NCI-H748 (cell line): ENCODE measurements at regions not wholly inside any gene's neighbourhood (a gene's known extent, or its start where the extent isn't known, plus 50 kb on each side); places are given as distances from the start of the nearest gene placed in this dataset.
"Not testable (repeated sequence)": the region's sequence is repeated elsewhere in the genome, so short reads cannot be mapped to it uniquely, and the experiment has no call there.

Experiments
- DNase-seq: peaks from one replicate; lab custom pipeline; 2025; ENCODE audit not compliant: unreplicated experiment; lab: John Stamatoyannopoulos, UW

DNA sequence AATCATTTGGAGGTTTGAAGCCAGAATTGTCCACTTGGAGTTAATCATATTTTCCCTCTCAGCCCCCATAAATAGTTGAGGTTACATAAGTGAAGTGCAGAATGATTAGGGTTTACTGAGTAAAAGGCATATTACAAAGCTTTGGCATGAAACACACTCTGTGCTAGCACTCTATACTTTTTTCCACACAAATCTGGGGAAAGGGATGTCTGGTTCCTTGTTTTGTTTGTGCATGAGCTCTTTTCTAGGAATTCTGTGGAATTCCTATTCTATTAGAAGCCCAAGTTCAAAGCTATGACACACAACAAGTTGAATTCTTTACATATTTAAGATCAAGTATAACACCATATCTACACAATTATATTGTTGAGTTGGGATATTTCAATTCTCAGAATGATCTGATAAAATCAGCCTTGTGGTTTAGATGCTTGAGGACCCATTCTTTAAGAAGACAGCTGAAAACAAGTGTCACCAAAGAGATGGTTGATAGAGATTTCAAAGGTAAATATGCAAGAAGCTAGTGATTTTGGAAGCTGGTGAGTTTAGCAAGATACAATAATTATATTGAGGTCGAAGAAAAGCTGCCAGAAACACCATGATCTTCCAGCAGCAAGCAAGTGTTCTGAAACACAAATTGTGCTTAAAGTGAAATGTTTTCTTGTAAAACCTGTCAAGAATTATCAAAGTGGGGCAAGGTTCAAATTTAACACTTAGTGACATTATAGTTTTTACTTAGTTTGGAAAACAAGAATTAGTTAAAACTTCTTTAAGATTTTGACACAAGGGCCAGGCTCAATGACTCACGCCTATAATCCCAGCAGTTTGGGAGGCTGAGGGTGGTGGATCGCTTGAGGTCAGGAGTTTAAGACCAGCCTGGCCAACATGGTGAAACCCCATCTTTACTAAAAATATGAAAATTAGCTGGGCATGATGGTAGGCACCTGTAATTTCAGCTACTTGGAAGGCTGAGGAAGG is 122.6 kb downstream of the INHBA start:
- DNase-seq = no peak

DNA sequence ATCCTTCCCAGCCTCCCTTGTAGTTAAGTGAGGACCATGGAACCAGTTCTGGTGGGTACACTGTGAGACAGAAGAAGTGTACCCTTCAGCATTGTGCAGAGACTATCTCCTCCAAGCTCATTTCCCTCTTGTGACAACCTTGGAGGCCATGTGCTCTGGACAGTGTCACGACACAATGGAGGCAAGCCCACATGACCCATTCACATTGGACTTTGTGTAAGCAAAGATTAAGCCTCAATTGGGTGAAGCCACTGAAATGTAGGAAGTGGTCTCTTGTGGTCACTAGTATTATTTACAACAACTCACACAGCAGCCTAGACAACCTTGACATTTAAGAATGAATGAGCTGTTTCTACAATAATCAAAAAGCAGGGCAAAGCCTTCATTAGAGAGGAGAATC is 124.2 kb downstream of the INHBA start:
- no peak for DNase-seq

DNA sequence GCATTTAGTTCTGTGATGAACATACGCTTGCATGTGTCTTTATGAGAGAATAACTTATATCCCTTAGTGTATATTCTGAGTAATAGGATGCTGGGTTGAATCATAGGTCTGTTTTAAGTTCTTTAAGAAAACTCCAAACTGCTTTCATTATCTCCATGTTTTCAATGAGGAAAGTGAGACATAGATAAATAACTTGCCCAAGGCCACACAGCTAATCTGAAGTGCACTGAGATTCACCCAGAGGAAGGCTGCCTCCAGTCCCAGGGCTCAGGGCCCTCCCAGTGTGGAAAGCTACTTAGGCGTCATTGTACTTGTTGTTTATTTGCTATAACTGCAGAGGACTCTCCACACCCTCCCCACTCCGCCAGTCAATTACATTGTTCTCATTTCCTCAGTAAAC is 126.7 kb downstream of the INHBA start:
- no peak for DNase-seq

DNA sequence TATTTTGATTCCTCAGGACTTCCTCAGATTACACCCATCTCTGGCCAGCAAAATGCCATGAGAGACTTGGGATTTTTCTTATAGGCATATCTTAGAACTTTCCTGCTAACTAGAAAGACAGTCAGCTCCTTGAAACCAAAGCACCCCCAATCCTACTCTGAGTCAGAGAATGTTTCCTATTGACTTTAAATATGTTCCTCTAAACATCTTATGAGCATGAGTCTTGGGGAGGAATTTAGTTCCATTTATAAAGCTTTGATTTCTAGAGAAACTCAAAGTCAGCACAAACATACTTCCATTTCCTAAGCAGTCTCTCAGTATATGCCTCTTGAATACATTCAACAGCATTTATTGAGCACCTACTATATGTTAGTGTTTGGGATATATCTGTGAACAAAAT is 128.5 kb downstream of the INHBA start:
- DNase-seq = no peak

DNA sequence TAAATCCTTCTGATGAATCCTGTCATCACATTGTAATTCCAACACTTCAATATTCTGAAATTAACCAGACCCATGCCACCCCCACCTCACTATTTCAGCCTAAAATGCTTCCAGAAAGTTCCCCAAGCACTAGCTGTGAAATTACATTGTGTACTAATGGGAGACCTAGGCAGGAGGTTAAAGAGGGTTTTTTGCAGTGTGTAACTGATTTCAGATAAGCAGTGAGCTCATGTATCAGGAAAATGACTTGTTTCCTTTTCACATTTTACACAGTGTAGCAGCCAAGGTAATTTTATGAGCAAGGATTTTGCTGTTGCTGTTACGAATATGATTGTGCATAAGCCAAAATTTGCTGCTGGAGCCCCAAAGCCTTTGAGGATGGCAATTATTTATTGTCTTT is 129.0 kb downstream of the INHBA start:
- DNase-seq = no peak

DNA sequence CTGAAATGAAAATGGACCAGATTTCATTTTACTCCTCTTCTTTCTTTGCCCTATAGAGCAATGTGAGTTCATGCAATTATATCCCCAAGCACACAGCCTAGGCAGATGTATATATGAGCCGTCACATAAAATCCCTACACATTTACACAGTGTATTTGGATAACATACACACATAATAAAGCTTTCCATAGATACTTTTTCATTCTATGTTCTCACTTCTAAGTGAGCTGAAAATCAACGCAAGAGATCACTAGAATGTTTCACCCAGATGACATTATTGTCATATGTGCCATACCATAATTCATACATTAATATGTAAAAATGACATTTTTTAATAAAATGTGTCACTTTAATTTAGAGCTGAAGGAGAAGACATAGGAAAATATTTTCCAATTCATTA is 129.4 kb downstream of the INHBA start:
- no peak for DNase-seq

DNA sequence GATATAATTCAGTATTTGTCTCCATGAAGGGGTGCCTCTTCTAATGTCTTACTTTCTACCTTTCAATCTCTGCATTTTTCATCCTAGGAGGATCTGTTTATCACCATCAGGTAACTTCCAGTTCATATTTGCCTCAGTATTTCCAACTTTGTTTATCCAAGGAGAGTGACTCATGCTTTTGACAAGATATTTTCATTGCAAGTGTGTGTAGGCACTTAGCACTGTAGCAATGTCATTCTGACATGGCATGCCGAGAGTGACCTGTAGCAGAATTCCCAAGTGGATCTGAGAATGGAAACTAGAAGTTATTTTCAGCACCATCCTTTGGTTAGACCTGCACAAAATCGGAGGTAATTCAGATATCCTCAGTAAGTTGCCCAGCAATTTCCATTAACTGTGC is 129.9 kb downstream of the INHBA start:
- no peak for DNase-seq

DNA sequence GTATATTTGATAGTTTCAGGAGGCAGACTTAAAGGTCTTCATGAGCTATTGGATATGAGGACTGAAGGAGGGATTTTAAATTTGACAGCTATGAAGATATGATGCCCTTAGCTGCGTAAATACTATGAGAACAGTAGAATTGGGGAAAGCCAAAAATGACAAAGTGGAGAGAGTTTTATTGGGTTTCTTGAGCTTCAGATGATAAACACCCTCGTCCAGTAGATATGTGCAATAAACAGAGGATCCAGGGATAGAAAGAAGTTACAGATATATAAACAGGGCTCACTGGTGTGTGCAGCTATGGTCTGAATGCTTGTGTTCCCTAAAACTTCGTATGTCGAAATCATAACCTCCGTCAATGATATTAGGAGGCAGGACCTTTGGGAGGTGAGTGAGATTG is 131.3 kb downstream of the INHBA start:
- no peak for DNase-seq

DNA sequence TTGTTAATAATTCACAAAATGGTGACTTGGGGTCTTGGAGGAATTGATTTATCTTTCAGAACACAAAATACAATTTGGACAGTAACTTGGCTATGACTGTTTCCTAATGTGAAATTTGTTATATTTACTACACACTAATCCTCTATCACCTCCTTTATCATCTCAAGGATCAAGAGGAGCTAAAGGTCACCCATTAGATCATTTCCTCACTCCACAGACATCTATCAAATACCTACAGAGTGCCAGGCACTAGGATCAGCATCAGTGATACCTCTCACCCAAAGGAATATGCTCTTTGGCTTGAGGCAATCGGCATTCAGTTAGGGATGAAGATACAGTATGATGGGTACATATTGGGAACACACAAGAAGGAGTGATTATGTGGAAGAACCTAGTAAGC is 132.1 kb downstream of the INHBA start:
- no peak for DNase-seq

DNA sequence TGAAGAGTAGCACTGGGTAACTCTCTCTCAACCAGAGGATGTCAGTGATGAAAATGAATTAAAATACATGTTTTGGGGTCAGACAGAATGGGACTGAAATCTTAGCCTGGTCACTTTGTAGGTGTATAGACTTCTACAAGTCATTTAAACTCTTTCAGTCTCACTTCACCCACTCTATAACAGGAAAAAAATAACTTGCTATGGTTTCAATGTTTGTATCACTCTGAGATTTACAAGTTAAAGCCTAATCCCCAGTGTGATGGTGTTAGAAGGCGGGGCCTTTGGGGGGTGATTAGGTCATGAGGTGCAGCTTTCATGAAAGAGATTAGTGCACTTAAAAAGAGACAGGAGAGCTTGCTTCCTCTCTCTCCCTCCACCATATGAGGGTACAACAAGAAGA is 134.8 kb downstream of the INHBA start:
- no peak for DNase-seq

DNA sequence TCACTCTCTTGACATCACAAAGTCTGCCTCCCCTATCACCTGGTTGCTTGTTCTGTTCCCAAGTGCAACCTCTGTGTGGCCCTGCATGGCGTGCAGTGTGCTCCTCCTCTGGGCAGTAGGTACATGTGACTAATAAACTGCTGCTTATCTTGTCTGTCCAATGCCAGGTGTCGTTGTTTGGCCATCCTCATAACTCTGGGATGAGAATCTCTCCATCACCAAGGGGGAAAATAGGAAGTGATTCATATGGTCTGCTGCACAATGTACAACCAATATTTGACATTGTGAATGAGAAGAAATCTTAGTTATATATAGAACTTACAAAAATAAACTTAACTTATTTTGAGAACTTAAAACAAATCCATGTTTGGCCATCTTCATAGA is 135.2 kb downstream of the INHBA start:
- DNase-seq = no peak

DNA sequence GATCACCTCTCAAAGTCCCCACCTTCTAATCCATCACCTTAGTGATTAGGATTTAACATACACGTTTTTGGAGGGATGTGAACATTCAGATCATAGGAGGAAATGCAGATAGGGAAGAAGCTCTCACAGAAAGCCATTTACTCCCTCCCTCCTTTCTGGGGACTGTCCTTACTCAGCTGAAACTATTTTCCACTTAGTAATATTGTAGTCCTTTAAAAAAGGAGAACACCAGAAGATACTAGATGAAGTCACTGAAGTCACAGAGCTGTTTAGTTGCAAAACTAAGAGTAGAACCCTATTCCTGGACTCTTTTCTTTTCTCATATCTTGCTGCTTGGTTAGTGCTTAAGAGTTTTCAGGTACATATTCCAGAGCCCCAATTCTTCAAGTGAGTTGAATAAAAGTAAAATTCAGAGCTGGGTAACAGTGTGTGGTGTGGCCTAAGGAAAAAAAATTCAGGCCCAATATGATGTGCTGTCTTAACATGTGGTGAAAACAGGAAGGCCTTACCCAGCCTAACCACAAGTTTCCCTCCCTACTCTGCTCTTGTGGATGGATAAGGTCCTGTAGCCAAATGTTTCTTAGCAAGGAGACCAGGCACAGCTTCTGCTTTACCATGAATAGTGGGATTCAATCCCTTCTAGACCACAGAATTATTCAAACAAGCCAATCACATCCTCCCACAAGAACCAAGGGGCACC is 135.7 kb downstream of the INHBA start:
- DNase-seq = no peak

DNA sequence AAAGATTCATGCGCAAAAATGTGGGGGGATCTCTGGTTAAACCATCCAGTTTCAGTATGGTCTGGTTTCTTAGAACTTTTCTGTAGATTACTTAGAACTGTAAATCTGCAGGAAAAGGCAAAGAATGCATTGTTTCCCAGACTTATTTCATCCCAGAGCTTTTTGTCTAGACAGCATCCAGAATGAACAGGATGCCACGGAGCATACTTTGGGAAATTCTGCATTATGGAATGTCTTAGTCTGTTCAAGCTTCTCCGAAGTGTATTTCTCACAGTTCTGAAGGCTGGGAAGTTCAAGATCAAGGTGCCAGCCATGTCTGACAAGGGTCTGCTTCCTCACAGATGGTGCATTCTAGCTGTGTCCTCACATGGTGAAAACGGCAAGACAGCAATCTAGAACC is 136.3 kb downstream of the INHBA start:
- DNase-seq = no peak

DNA sequence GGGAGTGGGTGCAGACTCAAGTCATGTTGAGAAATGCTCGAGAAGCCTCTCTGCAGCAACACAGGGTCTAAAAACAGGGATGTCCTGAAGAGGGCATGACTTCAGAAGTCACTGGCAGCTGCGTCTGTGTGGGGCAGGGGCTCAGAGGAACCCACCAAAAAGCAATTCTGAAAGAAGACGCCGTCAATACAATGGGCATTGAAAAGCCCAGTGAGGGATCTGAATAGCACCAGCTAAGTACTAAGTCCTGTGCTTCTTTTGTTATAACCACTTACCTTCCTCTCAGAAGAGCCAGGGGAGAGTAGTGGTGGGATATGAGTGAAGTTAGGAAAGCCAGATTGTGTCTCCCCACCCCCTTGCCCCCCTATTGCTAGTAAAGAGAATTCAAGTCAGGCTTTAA is 137.2 kb downstream of the INHBA start:
- no peak for DNase-seq

DNA sequence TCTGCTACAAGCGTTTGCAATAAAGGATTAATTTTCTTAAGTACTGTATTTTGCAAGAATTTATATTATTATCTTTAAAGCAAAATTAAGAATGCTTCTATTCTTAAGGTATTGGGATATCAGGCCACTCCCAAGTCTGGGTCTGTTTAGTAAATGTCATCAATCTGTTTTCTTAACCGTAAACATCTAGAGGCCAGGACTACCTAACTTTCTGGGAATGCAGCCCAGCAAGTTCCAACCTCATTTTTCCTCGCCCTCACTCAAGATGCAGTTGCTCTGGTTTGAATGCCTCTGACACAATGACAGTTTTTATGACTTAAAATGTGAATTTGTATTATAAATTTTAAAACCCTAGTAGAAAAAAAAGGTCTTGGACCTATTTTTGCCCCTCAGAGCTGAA is 143.5 kb downstream of the INHBA start:
- no peak for DNase-seq

DNA sequence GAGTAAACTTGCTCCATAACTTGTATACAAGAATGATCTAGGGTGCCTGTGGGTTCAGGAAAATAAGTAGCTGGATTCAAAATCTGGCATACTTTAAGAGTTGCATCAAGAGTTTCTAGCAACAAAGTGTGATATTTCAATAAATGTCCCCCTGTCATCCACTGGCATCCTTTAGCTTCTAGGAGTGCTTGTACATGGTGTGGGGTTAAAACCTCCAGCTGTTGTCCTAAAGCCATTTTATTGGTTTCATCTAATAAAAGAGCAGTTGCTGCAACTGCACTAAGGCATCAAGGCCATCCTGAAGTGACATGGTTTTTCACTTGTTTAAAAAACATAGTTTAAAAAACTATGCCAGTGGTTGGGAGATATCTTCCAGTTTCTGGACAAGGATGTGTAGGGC is 148.4 kb downstream of the INHBA start:
- no peak for DNase-seq

DNA sequence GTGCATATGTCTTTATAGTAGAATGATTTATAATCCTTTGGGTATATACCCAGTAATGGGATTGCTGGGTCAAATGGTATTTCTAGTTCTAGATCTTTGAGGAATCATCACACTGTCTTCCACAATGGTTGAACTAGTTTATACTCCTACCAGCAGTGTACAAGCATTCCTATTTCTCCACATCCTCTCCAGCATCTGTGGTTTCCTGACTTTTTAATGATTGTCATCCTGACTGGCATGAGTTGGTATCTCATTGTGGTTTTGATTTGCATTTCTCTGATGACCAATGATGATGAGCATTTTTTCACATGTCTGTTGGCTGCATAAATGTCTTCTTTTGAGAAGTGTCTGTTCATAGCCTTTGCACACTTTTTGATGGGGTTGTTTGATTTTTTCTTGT is 152.8 kb downstream of the INHBA start:
- DNase-seq = not testable (repeated sequence)

DNA sequence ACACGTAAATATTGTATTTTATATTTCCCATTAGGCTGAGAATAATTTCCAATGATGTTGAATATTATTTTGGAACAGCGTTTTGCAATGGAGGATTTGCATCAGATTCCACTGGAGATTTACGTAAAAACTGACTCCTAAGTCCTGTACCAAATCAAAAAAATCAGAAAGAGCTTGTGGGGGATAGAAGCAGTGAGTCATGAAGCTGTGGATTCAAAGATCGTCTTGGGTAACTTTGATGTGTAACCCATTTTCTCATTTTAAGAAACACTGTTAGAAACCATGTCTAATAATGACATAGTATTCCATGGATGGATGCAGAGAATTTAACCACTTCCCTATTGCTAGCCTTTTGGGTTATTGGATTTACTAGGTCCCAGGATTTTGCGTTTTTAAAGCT is 158.6 kb downstream of the INHBA start:
- DNase-seq = no peak

DNA sequence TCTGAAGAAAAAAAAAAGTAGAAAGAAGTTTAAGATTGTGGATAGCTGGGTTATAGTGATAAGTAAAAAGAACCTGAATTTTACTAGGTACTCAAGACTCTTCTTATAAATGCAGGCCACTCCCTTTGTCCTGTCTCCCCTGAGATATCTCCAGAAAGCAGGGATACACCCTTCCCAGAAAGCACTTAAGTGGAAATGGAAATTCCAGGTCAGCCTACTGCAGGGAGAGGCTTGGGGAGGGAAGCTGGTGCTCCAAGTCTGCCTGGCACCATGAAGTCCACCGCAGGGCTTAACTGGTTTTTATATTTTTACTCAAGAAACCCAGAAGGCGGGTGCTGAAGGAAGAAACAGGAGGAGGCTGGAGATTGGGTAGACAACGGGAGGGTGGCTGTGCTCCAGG is 162.3 kb downstream of the INHBA start:
- DNase-seq = no peak

DNA sequence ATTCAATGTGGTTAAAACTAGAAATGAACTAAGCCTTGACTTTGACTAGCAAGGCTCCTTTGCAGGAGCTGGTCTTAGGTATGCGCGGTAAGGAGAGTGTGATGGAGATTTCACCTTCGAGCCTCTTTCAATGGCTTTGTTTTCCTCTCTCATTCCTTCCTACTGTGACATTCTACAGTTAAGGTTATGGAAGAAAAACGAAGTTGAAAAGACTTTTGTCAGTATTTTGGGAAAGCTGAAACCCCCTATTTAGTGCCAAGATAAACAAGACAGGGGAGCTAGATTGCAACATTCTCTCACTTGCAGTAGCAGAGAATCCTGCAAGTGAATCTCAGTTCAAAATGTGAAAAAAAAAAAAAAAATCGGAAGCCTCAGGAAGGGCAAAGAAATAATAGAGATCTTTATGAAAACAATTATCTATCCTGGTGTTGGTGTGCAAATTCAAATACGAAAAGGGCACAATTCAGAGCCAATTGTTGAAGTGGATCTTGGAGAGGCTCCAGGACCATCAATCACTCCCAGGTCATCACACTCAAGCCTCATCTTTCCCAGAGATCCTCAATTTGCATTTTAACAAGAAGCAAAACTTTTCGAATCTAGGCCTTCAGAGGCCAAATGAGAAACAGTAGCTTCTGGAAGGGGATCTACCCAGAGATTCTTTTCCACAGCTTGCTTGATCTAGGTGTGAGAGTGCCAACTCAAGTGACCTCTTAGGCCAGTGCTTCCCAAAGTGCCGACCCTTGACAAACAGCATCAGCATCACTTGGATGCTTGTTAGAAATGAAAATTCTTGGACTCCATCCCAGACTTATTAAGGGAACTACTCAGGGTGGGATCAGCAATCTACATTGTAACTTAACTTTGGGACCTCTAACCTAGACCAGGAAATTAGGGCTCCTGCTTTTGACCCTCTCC is 163.8 kb downstream of the INHBA start:
- no peak for DNase-seq

DNA sequence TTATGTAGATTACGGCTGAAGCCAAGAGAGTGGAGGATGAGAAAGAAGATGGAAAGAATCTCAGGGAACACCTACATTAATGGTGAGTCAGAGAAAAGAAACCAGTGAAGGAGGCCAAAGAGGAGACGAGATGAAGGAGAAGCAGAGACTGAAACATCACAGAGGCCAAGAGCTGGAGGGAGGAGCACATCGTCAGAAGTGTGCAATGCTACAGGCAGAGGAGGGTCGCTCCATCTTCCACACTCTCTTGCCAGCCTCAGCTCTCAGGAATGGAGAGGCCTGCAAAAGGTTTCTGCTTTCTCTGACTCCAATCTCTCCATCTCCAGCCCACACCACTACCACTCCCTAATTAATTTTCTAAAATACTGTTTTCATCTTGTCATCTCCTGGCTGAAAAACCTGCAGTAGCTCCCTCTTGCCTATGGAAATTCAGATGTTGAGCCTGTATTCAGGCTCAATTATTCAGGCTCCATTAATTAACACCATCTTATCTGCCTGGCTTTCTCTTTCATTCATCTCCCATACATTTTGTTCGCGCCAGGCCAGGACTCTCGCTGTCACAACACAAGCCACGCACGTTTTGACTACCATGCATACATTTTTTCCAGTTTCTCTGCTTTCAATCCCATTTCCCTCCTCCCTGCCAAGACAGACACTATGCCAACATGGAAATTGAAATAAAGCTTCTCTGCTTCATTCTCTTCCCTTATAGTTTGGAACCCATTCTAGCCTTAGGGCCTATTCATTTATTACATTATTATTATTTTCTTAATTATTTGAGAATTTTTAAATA is 165.8 kb downstream of the INHBA start:
- DNase-seq = no peak
